Common myeloid progenitor, CD34-positive (primary cell): ENCODE measurements at regions not wholly inside any gene's neighbourhood (a gene's known extent, or its start where the extent isn't known, plus 50 kb on each side); places are given as distances from the start of the nearest gene placed in this dataset.

Experiments used
- CTCF ChIA-PET: fragments of 350-600 bp; sonication (Branson Sonifier 250); formaldehyde crosslinking; loops from one replicate; lab custom pipeline; 2021; ENCODE audit warnings: antibody characterized with exemption; lab: Charles Lee
- POLR2A ChIA-PET: fragments of 350-600 bp; sonication (Branson Sonifier 250); formaldehyde crosslinking; loops from one replicate; lab custom pipeline; 2021; ENCODE audit warnings: antibody characterized with exemption; lab: Charles Lee
- DNase-seq, 3 donors: peaks; one replicate each; pipeline versions ENCODE4 v3.0.0 to v3.0.0-alpha.2; 2013
- H3K27ac ChIP-seq, 2 experiments: 1 replicate in 1 of 2; 2 replicates in 1 of 2; pipeline ENCODE4 v1.7.0; 2013; ENCODE audit warnings: inconsistent platforms in 2 of 2, low read length in 2 of 2, mild to moderate bottlenecking in 2 of 2, low read depth in 1 of 2, moderate library complexity in 1 of 2; ENCODE audit not compliant: severe bottlenecking in 2 of 2, insufficient read depth in 1 of 2, poor library complexity in 1 of 2
- H3K27me3 ChIP-seq, 5 experiments: replicated peaks in 2 of 5; 1 replicate in 3 of 5; 2 replicates in 2 of 5; pipeline versions ENCODE4 v1.6.1 to v1.7.0; 2013; ENCODE audit warnings: low read length in 4 of 5, mild to moderate bottlenecking in 2 of 5, moderate library complexity in 2 of 5, inconsistent platforms in 1 of 5; ENCODE audit not compliant: insufficient read depth in 5 of 5, control insufficient read depth in 4 of 5
- H3K36me3 ChIP-seq, 4 experiments: 1 replicate in 2 of 4; 2 replicates in 2 of 4; pipeline versions ENCODE4 v1.6.1 to v1.7.0; 2013; ENCODE audit warnings: low read length in 3 of 4, control low read depth in 1 of 4, mild to moderate bottlenecking in 1 of 4; ENCODE audit not compliant: control insufficient read depth in 4 of 4, insufficient read depth in 4 of 4
- H3K4me1 ChIP-seq, 4 experiments: 1 replicate in 3 of 4; 2 replicates in 1 of 4; pipeline versions ENCODE4 v1.6.1 to v1.7.1; 2013; ENCODE audit warnings: low read length in 3 of 4, mild to moderate bottlenecking in 3 of 4, control low read depth in 1 of 4, inconsistent platforms in 1 of 4, moderate library complexity in 1 of 4; ENCODE audit not compliant: control insufficient read depth in 4 of 4, insufficient read depth in 4 of 4; ENCODE audit errors: control extremely low read depth in 1 of 4
- H3K4me3 ChIP-seq, 7 experiments: 1 replicate in 4 of 7; 2 replicates in 3 of 7; pipeline versions ENCODE4 v1.5.1 to v1.7.0; 2013; ENCODE audit warnings: mild to moderate bottlenecking in 7 of 7, low read length in 6 of 7, moderate library complexity in 6 of 7, inconsistent platforms in 2 of 7, low read depth in 2 of 7, control low read depth in 1 of 7; ENCODE audit not compliant: insufficient read depth in 4 of 7, control insufficient read depth in 1 of 7; ENCODE audit errors: extremely low read depth in 1 of 7
- H3K9me3 ChIP-seq, 5 experiments: 1 replicate in 4 of 5; 2 replicates in 1 of 5; pipeline versions ENCODE4 v1.6.1 to v1.7.1; 2013; ENCODE audit warnings: low read length in 4 of 5, mild to moderate bottlenecking in 2 of 5, inconsistent platforms in 1 of 5, low read depth in 1 of 5, moderate library complexity in 1 of 5; ENCODE audit not compliant: control insufficient read depth in 4 of 5, insufficient read depth in 2 of 5; ENCODE audit errors: control extremely low read depth in 1 of 5
- WGBS: methylation state at CpG from one replicate; pipeline ENCODE4 v1.1.5; 2013; ENCODE audit not compliant: insufficient coverage; 5-methylcytosine and 5-hydroxymethylcytosine counted together

DNA sequence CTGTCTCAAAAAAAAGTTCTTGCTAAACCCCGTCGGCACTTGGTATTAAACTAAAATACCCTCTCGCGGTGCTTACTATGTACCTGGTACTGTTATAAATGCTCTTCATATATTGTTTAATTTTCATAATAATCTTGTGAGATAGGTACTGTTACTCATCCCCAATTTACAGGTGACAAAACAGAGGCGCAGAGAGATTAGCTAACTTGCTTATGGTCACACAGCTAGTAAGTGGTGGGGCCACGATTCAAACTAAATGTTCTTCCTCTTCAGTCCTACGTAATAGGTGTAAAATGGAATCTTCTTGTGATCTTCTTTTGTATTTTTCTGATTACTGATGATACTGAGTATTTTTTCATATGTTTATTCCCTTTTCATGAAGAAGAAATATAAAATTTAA is 51.3 kb downstream of the TET3 start:
- Histone ChIP-seq H3K27me3 (no peaks in the 10 kb centered on the region), H3K27ac (peak overlapping the region in 1 of 2 experiments; percentile 73), H3K4me3 (no peak overlapping the region), H3K36me3 (no peaks in the 10 kb centered on the region), H3K9me3 (no peaks in the 10 kb centered on the region), H3K4me1 (peaks cover 50 to 90% (median 81%) of the 10 kb centered on the region in 4 experiments)
- WGBS = 83% methylated on average over 1 of the region's 7 CpGs
- CTCF ChIA-PET = interaction anchor here (2.1 kb wide), 1 partner anchor 10 kb away, joined by 7 read pairs; no protein-coding TSS in a partner anchor
- POLR2A ChIA-PET = no interaction called here
- no peak for DNase-seq

DNA sequence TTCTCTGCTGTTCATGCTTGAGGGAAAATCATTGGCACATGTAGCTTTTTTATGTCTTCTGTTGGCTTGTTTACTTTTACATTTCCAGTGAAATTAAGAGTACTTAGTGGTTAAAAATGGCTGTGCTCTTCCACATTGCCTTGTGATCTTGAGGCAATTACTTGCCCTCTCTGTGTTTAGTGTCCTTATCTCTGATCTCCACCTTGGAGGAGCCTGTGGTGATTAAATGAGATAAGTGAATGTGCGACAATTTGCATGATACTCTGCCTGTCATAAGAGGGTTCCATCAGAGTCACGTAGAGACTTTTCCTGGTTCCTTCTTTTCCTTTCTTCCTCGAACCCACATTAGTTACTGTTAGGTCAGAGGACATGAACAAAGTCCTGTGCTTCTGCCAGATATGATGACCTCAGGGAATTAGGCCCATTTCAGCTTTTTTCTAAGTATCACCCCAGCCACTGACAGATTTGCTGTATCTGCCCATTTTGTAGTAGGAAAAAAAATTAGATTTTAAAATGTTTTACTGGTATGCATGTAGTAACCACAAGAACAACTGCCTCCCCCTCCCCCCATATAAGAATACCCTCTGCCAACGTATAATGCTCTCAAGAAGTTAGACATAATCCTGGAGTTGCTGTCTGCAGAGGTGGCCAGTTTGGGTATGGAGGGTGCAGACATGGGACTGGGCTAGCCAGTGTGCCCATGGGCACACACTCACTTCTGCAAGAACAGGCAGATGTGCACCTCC is 51.9 kb downstream of the TET3 start:
- POLR2A ChIA-PET = no interaction called here
- peak overlapping the region; percentile 52 to 73 for H3K27ac ChIP-seq
- H3K4me1 ChIP-seq = peaks cover 50 to 90% (median 81%) of the 10 kb centered on the region in 4 experiments
- WGBS = 14% methylated on average over 3 of the region's 4 CpGs
- no peaks in the 10 kb centered on the region for H3K9me3 ChIP-seq
- peak overlapping the region in 3 of 7 experiments; percentile 30 to 51 (median 39) for H3K4me3 ChIP-seq
- H3K36me3 ChIP-seq = no peaks in the 10 kb centered on the region
- CTCF ChIA-PET = interaction anchor here (2.1 kb wide), 1 partner anchor 10 kb away, joined by 7 read pairs; no protein-coding TSS in a partner anchor
- no peaks in the 10 kb centered on the region for H3K27me3 ChIP-seq
- DNase-seq = peak in 2 of 3 donors; percentile 65 to 80

DNA sequence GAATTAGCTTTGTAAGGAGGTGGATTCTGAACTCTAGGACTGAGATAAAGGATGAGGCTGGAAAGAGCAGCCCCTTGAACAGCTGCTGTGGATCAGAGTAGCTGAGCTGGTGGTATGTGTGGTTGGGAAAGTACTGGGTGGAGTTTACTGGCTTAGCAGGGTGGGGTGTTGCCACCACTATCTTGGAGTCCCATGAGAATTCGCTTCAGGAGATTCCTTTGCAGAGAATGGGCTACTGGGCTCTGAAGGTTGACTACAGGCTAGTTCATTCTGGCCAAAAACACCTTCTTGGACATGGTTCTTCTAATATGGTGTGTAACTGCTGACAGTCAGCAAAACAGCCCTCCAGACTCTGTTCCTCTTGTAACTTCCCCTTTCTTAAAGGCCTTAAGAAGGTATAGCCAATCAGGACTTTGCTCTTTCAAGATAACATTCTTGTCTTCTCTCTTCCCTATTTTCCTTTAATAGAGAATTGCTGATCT is 52.7 kb downstream of the TET3 start:
- POLR2A ChIA-PET = no interaction called here
- Histone ChIP-seq H3K27me3 (no peaks in the 10 kb centered on the region), H3K27ac (peak overlapping the region; percentile 52 to 73), H3K9me3 (no peaks in the 10 kb centered on the region), H3K36me3 (no peaks in the 10 kb centered on the region), H3K4me1 (peaks cover 50 to 90% (median 77%) of the 10 kb centered on the region in 4 experiments), H3K4me3 (peak overlapping the region in 5 of 7 experiments; percentile 13 to 61 (median 40))
- no CpG with 5 or more reads among the region's 1 CpG for WGBS
- CTCF ChIA-PET = interaction anchor here (1.4 to 2.1 kb wide), 2 partner anchors 9 to 17 kb away, joined by 3 to 7 read pairs; no protein-coding TSS in a partner anchor
- peak; percentile 80 to 94 (median 91) for DNase-seq

DNA sequence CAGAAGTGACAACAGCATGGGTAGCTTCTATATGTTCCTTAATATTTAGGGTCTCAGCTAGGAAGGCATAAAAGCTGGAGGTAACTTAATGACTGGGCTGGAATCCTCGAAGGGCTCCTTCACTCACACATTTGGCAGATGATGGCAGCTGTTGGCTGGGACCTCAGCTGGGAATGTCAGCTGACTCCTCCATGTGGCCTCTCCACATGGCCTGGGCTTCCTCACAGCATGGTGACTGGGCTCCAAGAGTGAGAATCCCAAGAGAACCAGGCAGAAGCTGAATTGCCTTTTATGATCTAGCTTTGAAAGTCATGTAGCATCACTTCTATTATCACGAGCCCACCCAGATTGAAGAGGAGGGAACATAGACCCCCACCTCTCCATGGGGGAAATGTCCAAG is 54.9 kb downstream of the TET3 start:
- no peaks in the 10 kb centered on the region for H3K9me3 ChIP-seq
- no peaks in the 10 kb centered on the region for H3K36me3 ChIP-seq
- 100% methylated on average over 1 of the region's 2 CpGs for WGBS
- no peak for DNase-seq
- ChIA-PET POLR2A (no interaction called here), CTCF (interaction anchor here (1.1 to 1.5 kb wide), 2 partner anchors 10 to 39 kb away, joined by 3 to 5 read pairs; no protein-coding TSS in a partner anchor)
- H3K4me1 ChIP-seq = peaks cover 39 to 80% (median 67%) of the 10 kb centered on the region in 4 experiments
- no peaks in the 10 kb centered on the region for H3K27me3 ChIP-seq
- H3K4me3 ChIP-seq = peak overlapping the region in 1 of 7 experiments; percentile 5
- H3K27ac ChIP-seq = no peak overlapping the region

DNA sequence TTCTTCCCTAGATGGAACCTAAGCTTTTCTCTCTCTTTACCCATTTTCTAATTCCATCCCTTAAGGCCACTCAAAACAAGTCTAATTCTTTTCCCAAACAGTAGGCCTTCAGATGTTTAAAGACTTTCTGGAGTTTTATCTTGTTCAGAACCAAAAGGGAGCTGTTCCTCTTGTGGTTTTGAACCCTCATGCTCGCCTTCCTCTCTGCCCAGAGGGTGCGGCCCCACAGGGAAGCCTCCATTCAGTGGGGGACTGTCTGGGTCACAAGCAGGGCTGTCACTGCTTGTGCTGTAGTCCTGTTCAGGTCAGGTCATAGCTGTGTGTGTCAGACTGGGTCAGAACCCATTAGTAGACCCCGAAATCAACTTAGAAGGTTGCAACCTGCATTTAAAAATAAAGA is 56.5 kb downstream of the TET3 start:
- peaks cover 37 to 74% (median 61%) of the 10 kb centered on the region in 4 experiments for H3K4me1 ChIP-seq
- ChIA-PET POLR2A (interaction anchor here (0.9 to 1.2 kb wide), 3 partner anchors 9 to 15 kb away, joined by 3 read pairs; no protein-coding TSS in a partner anchor), CTCF (interaction anchor here (0.8 to 1.9 kb wide), 7 partner anchors 9 to 102 kb away, joined by 3 to 6 read pairs (median 3); no protein-coding TSS in a partner anchor)
- peak overlapping the region in 1 of 2 experiments; percentile 67 for H3K27ac ChIP-seq
- WGBS = 0% methylated on average over 1 of the region's 3 CpGs
- DNase-seq = peak in 2 of 3 donors; percentile 33 to 44
- peak overlapping the region in 3 of 7 experiments; percentile 9 to 37 (median 30) for H3K4me3 ChIP-seq
- no peaks in the 10 kb centered on the region for H3K27me3 ChIP-seq
- H3K36me3 ChIP-seq = peaks cover 0 to 2% (median under 1%) of the 10 kb centered on the region in 4 experiments
- H3K9me3 ChIP-seq = no peaks in the 10 kb centered on the region

DNA sequence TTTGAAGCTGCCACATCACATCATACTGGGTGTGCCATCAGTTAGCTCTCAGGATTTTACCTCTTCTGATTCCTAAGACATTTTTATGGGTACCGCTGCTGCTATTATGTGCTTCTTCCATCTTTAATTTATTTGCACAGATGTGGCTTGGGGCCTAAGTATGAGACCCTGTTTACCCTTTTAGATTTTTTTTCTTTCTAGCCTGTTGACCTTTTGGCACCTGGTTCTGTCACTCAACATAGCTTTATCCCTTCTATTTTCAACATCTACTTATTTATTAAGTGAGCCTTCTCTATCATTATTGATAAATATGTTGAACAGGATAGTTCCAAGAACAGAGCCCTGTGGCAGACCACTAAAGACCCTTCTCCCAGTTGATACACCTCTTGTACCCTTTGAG is 57.0 kb downstream of the TET3 start:
- H3K4me3 ChIP-seq = no peak overlapping the region
- H3K36me3 ChIP-seq = peaks cover 0 to 8% (median 4%) of the 10 kb centered on the region in 4 experiments
- no CpG with 5 or more reads among the region's 1 CpG for WGBS
- no peak for DNase-seq
- ChIA-PET POLR2A (interaction anchor here (0.9 to 1.2 kb wide), 3 partner anchors 10 to 15 kb away, joined by 3 read pairs; no protein-coding TSS in a partner anchor), CTCF (interaction anchor here (0.8 to 1.9 kb wide), 6 partner anchors 10 to 103 kb away, joined by 3 to 6 read pairs (median 3); no protein-coding TSS in a partner anchor)
- H3K27me3 ChIP-seq = no peaks in the 10 kb centered on the region
- peaks cover 32 to 69% (median 56%) of the 10 kb centered on the region in 4 experiments for H3K4me1 ChIP-seq
- H3K27ac ChIP-seq = peak overlapping the region in 1 of 2 experiments; percentile 67
- H3K9me3 ChIP-seq = no peaks in the 10 kb centered on the region
